ENCODE measurements at regions not wholly inside any gene's neighbourhood (a gene's known extent, or its start where the extent isn't known, plus 50 kb on each side); places are given as distances from the start of the nearest gene placed in this dataset.

DNA sequence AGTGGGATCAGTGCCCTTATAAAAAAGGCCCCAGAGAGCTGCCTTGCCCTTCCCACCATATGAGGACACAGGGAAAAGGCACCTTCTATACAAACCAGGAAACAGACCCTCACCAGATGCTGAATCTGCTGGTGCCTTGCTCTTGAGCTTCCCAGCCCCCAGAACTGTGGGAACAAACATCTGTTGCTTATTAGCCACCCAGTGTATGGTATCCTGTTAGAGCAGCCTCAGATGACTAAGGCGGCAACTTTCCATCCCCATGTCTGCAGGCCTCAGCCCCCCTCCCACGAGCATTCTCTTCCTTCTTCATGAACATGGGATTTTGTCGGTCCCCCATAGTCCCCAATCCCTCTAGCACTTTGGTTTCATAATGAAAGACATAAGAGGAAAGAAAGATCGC, 202.5 kb upstream of the GAS1 start:
- no peak for DNase-seq
- no peaks in the 10 kb centered on the region for H3K36me3 Mint-ChIP-seq (ENCODE audit: low read depth)
- intact Hi-C loops (cut with micrococcal nuclease) = no loop called here
- H3K27me3 Mint-ChIP-seq = peaks cover 27% of the 10 kb centered on the region
- no peak overlapping the region for H3K27ac Mint-ChIP-seq
- no peak overlapping the region for H3K4me3 Mint-ChIP-seq
- H3K9me3 Mint-ChIP-seq = no peaks in the 10 kb centered on the region
- H3K4me1 Mint-ChIP-seq = peaks cover 2% of the 10 kb centered on the region

- DNase-seq = no peak
- H3K4me1 Mint-ChIP-seq = peaks cover 2% of the 10 kb centered on the region
- H3K27ac Mint-ChIP-seq = no peak overlapping the region
These were observed 204.9 kb upstream of the GAS1 start for GRCh38 chr9:87152256-87152655.

GRCh38 chr9:87156247-87156646, 208.9 kb upstream of the GAS1 start:
- H3K4me3 Mint-ChIP-seq = no peak overlapping the region
- H3K4me1 Mint-ChIP-seq = no peaks in the 10 kb centered on the region
- H3K9me3 Mint-ChIP-seq = no peaks in the 10 kb centered on the region
- no peak overlapping the region for H3K27ac Mint-ChIP-seq
- no peak for DNase-seq
- intact Hi-C loops (cut with micrococcal nuclease) = no loop called here
- H3K36me3 Mint-ChIP-seq (ENCODE audit: low read depth) = no peaks in the 10 kb centered on the region
- no peaks in the 10 kb centered on the region for H3K27me3 Mint-ChIP-seq

More at GRCh38 chr9:87152256-87152655, 204.9 kb upstream of the GAS1 start:
- peaks cover 20% of the 10 kb centered on the region for H3K27me3 Mint-ChIP-seq
- no peaks in the 10 kb centered on the region for H3K36me3 Mint-ChIP-seq (ENCODE audit: low read depth)
- no peaks in the 10 kb centered on the region for H3K9me3 Mint-ChIP-seq
- H3K4me3 Mint-ChIP-seq = no peak overlapping the region
- intact Hi-C loops (cut with micrococcal nuclease) = no loop called here

DNA sequence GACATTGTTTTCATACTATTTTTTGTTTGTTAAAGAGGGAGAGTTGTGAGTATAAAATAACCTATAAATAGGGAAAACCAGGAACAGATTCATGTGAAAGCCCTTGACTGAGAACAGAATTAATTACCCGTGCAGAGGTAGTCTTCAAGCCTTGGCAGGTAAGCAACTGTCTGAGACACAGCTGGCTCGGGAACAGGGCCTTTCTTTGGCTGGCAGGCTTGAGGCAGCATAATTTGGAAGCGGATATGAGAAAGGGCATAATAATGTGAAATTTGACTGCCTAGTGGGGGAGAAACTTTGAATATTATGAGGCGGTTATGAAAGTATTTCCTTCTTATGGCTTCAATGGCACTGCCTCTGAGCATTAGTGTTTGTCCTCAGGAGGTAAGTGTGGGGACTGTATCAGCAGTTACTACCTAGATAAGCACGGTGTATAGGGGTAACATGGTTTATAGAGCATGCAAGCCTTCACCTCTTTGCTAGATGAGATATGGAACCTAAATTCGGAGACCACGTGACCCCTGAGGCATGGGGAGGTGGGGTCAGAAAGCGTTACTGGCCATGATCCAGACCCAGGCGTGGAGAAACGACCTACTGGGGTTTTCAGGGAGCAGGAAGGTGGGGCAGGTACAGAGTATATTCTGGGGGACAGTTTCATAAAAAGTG, 210.2 kb upstream of the GAS1 start:
- no peak overlapping the region for H3K27ac Mint-ChIP-seq
- intact Hi-C loops (cut with micrococcal nuclease) = no loop called here
- H3K9me3 Mint-ChIP-seq = no peaks in the 10 kb centered on the region
- no peaks in the 10 kb centered on the region for H3K36me3 Mint-ChIP-seq (ENCODE audit: low read depth)
- H3K27me3 Mint-ChIP-seq = no peaks in the 10 kb centered on the region
- no peak for DNase-seq
- H3K4me1 Mint-ChIP-seq = no peaks in the 10 kb centered on the region
- H3K4me3 Mint-ChIP-seq = no peak overlapping the region

DNA sequence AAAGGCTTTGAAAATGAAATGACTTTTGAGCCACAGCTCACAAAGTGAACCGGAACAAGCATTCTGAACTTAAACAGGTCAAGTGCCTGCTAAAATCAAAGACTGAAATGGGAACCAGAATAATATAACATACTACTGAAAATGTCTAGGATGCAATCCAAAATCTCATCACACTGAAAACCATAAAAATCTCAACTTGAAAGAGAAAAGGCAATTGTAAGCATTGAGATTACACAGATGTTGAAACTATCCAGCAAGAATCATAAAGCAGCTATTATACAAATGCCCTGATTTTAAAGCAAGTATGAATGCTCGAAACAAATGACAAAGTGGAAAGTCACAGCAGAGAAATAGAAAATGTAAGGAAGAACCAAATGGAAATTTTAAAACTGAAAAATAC, 211.5 kb upstream of the GAS1 start:
- no peak for DNase-seq
- Mint-ChIP-seq H3K9me3 (no peaks in the 10 kb centered on the region), H3K4me3 (no peak overlapping the region), H3K27ac (no peak overlapping the region), H3K4me1 (no peaks in the 10 kb centered on the region), H3K36me3 (ENCODE audit: low read depth) (no peaks in the 10 kb centered on the region), H3K27me3 (no peaks in the 10 kb centered on the region)
- intact Hi-C loops (cut with micrococcal nuclease) = no loop called here

- no peak for DNase-seq
- H3K4me1 Mint-ChIP-seq = no peaks in the 10 kb centered on the region
- intact Hi-C loops (cut with micrococcal nuclease) = no loop called here
- H3K9me3 Mint-ChIP-seq = no peaks in the 10 kb centered on the region
- no peak overlapping the region for H3K27ac Mint-ChIP-seq
- H3K27me3 Mint-ChIP-seq = no peaks in the 10 kb centered on the region
- H3K36me3 Mint-ChIP-seq (ENCODE audit: low read depth) = no peaks in the 10 kb centered on the region
- H3K4me3 Mint-ChIP-seq = no peak overlapping the region
These were observed 213.1 kb upstream of the GAS1 start for GRCh38 chr9:87160148-87161102.

- no peaks in the 10 kb centered on the region for H3K36me3 Mint-ChIP-seq (ENCODE audit: low read depth)
- H3K27me3 Mint-ChIP-seq = no peaks in the 10 kb centered on the region
- DNase-seq = no peak
These were observed 219.9 kb upstream of the GAS1 start for GRCh38 chr9:87167161-87167560.

DNA sequence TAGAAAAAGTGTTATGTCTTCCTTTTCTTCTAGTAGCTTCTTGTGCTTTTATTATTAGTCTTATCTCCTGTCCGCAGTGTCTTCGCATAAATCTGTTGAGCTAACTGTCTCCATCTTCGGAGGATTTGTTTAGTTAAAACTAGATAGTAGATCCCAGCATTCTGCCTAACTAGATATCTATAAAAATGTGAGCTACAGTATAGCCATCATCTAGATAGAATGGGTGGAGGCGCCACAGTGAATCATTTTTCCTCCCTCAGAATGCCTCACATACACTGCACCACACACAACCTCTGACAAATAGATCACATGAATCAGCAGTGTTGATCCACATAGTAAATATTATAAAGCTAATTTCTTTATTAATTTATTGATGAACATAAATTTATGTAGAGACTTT, 220.3 kb upstream of the GAS1 start:
- H3K27me3 Mint-ChIP-seq = no peaks in the 10 kb centered on the region
- H3K4me1 Mint-ChIP-seq = no peaks in the 10 kb centered on the region
- no peak for DNase-seq
- H3K4me3 Mint-ChIP-seq = no peak overlapping the region
- no peaks in the 10 kb centered on the region for H3K36me3 Mint-ChIP-seq (ENCODE audit: low read depth)
- H3K9me3 Mint-ChIP-seq = no peaks in the 10 kb centered on the region
- H3K27ac Mint-ChIP-seq = no peak overlapping the region
- intact Hi-C loops (cut with micrococcal nuclease) = no loop called here

More at GRCh38 chr9:87167161-87167560, 219.9 kb upstream of the GAS1 start:
- intact Hi-C loops (cut with micrococcal nuclease) = no loop called here
- H3K27ac Mint-ChIP-seq = no peak overlapping the region
- no peak overlapping the region for H3K4me3 Mint-ChIP-seq
- H3K4me1 Mint-ChIP-seq = no peaks in the 10 kb centered on the region
- H3K9me3 Mint-ChIP-seq = no peaks in the 10 kb centered on the region

DNA sequence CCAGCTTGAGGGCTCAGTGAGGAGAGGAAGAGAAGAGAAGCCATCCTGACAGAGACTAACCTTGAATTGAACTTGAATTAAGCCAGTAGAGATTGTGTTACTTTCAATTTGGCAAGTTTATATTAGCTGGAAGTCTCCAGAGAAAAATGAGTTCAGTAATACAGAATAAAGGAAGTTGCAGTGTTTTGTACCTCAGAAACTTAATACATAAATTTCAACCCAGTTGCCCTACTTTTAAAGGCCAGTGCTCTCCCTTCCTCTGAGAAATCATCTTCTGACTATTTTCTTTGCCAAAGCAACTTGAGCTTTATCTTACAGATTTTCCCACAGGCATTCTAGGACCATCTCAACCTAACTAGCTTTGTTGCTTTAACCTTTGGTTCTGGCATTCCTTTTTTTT, 231.0 kb upstream of the GAS1 start:
- no peak for DNase-seq
- Mint-ChIP-seq H3K27ac (no peak overlapping the region), H3K9me3 (no peaks in the 10 kb centered on the region), H3K4me1 (no peaks in the 10 kb centered on the region), H3K4me3 (no peak overlapping the region), H3K27me3 (no peaks in the 10 kb centered on the region), H3K36me3 (ENCODE audit: low read depth) (no peaks in the 10 kb centered on the region)
- intact Hi-C loops (cut with micrococcal nuclease) = no loop called here

GRCh38 chr9:87179553-87180340, 232.4 kb upstream of the GAS1 start:
- intact Hi-C loops (cut with micrococcal nuclease) = no loop called here
- Mint-ChIP-seq H3K27me3 (no peaks in the 10 kb centered on the region), H3K36me3 (ENCODE audit: low read depth) (no peaks in the 10 kb centered on the region), H3K4me1 (no peaks in the 10 kb centered on the region), H3K27ac (no peak overlapping the region), H3K4me3 (no peak overlapping the region), H3K9me3 (no peaks in the 10 kb centered on the region)
- no peak for DNase-seq

- intact Hi-C loops (cut with micrococcal nuclease) = no loop called here
- no peaks in the 10 kb centered on the region for H3K9me3 Mint-ChIP-seq
- H3K27me3 Mint-ChIP-seq = no peaks in the 10 kb centered on the region
- no peak for DNase-seq
- no peaks in the 10 kb centered on the region for H3K4me1 Mint-ChIP-seq
- H3K36me3 Mint-ChIP-seq (ENCODE audit: low read depth) = no peaks in the 10 kb centered on the region
- no peak overlapping the region for H3K4me3 Mint-ChIP-seq
- no peak overlapping the region for H3K27ac Mint-ChIP-seq
These were observed 233.1 kb upstream of the GAS1 start for GRCh38 chr9:87180361-87180760.

- H3K4me3 Mint-ChIP-seq = no peak overlapping the region
- no peaks in the 10 kb centered on the region for H3K36me3 Mint-ChIP-seq (ENCODE audit: low read depth)
- H3K9me3 Mint-ChIP-seq = no peaks in the 10 kb centered on the region
- intact Hi-C loops (cut with micrococcal nuclease) = no loop called here
- no peak overlapping the region for H3K27ac Mint-ChIP-seq
- no peak for DNase-seq
- no peaks in the 10 kb centered on the region for H3K4me1 Mint-ChIP-seq
- peaks cover under 1% of the 10 kb centered on the region for H3K27me3 Mint-ChIP-seq
These were observed 233.5 kb upstream of the GAS1 start for GRCh38 chr9:87180841-87181240.

- Mint-ChIP-seq H3K9me3 (no peaks in the 10 kb centered on the region), H3K27ac (no peak overlapping the region), H3K4me1 (no peaks in the 10 kb centered on the region), H3K36me3 (ENCODE audit: low read depth) (no peaks in the 10 kb centered on the region), H3K4me3 (no peak overlapping the region), H3K27me3 (peaks cover 2% of the 10 kb centered on the region)
- intact Hi-C loops (cut with micrococcal nuclease) = no loop called here
- DNase-seq = no peak
These were observed 234.4 kb upstream of the GAS1 start for GRCh38 chr9:87181670-87182069.

Measured in activated CD4-positive, alpha-beta T cell treated with anti-CD3 and anti-CD28 coated beads, Interleukin-2, amount 10 ng/mL, durations not matched to agents 24 days and 14 days (primary cell).